ENCODE measurements at regions not wholly inside any gene's neighbourhood (a gene's known extent, or its start where the extent isn't known, plus 50 kb on each side); places are given as distances from the start of the nearest gene placed in this dataset.

DNA sequence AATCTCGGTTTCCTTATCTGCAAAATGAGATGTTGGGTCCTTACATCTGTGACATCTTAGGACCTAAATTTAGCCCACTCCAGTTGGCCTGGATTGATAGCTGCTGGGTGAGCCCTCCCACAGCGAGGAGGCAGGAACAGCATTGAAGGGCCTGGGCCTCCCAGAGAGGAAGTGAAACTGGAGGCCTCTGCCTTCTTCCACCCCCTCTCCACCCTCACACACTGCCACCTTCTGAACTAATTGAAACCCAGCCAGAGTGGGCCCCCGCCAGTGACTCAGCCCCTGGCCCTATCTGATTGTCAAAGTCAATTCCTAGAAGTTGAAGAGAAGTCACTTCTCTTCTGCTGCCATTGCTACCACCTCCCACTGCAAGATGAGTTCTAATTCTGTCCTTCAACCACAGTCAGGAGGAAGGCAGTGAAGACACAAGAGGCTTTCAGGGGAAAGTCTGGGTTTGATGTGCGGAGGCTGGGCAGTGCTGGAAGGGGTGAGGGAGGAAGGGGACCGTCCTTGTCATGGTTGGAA is 55.2 kb upstream of the NEK6 start:
- TF ChIP-seq, protein P1, sequence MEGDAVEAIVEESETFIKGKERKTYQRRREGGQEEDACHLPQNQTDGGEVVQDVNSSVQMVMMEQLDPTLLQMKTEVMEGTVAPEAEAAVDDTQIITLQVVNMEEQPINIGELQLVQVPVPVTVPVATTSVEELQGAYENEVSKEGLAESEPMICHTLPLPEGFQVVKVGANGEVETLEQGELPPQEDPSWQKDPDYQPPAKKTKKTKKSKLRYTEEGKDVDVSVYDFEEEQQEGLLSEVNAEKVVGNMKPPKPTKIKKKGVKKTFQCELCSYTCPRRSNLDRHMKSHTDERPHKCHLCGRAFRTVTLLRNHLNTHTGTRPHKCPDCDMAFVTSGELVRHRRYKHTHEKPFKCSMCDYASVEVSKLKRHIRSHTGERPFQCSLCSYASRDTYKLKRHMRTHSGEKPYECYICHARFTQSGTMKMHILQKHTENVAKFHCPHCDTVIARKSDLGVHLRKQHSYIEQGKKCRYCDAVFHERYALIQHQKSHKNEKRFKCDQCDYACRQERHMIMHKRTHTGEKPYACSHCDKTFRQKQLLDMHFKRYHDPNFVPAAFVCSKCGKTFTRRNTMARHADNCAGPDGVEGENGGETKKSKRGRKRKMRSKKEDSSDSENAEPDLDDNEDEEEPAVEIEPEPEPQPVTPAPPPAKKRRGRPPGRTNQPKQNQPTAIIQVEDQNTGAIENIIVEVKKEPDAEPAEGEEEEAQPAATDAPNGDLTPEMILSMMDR (IDR thresholded peaks at IDR 0.05) = no peak
- TF ChIP-seq TAF1 (IDR thresholded peaks at IDR 0.05; ENCODE audit: borderline replicate concordance, low read depth, low read length) (no peak), GABPA (IDR thresholded peaks at IDR 0.05; ENCODE audit: low read depth) (no peak), MEF2A (IDR thresholded peaks at IDR 0.05; ENCODE audit: borderline replicate concordance, low read depth) (no peak), POLR2AphosphoS5 (IDR thresholded peaks at IDR 0.05; ENCODE audit: low read depth, low read length) (no peak), MXI1 (IDR thresholded peaks at IDR 0.05; ENCODE audit: low read depth, low read length) (no peak), EP300 (IDR thresholded peaks at IDR 0.05; ENCODE audit: borderline replicate concordance in 1 of 2, low read depth in 1 of 2, low read length in 1 of 2) (no peak), FOXJ3 (CRISPR knock-in tag; IDR thresholded peaks at IDR 0.05) (no peak), YY1 (IDR thresholded peaks at IDR 0.05; ENCODE audit: low read depth) (no peak)
- TF ChIP-seq, protein P2, sequence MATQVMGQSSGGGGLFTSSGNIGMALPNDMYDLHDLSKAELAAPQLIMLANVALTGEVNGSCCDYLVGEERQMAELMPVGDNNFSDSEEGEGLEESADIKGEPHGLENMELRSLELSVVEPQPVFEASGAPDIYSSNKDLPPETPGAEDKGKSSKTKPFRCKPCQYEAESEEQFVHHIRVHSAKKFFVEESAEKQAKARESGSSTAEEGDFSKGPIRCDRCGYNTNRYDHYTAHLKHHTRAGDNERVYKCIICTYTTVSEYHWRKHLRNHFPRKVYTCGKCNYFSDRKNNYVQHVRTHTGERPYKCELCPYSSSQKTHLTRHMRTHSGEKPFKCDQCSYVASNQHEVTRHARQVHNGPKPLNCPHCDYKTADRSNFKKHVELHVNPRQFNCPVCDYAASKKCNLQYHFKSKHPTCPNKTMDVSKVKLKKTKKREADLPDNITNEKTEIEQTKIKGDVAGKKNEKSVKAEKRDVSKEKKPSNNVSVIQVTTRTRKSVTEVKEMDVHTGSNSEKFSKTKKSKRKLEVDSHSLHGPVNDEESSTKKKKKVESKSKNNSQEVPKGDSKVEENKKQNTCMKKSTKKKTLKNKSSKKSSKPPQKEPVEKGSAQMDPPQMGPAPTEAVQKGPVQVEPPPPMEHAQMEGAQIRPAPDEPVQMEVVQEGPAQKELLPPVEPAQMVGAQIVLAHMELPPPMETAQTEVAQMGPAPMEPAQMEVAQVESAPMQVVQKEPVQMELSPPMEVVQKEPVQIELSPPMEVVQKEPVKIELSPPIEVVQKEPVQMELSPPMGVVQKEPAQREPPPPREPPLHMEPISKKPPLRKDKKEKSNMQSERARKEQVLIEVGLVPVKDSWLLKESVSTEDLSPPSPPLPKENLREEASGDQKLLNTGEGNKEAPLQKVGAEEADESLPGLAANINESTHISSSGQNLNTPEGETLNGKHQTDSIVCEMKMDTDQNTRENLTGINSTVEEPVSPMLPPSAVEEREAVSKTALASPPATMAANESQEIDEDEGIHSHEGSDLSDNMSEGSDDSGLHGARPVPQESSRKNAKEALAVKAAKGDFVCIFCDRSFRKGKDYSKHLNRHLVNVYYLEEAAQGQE (IDR thresholded peaks at IDR 0.05; ENCODE audit: low read depth, low read length) = no peak
- TF ChIP-seq, protein P3, sequence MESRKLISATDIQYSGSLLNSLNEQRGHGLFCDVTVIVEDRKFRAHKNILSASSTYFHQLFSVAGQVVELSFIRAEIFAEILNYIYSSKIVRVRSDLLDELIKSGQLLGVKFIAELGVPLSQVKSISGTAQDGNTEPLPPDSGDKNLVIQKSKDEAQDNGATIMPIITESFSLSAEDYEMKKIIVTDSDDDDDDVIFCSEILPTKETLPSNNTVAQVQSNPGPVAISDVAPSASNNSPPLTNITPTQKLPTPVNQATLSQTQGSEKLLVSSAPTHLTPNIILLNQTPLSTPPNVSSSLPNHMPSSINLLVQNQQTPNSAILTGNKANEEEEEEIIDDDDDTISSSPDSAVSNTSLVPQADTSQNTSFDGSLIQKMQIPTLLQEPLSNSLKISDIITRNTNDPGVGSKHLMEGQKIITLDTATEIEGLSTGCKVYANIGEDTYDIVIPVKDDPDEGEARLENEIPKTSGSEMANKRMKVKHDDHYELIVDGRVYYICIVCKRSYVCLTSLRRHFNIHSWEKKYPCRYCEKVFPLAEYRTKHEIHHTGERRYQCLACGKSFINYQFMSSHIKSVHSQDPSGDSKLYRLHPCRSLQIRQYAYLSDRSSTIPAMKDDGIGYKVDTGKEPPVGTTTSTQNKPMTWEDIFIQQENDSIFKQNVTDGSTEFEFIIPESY (IDR thresholded peaks at IDR 0.05; ENCODE audit: borderline replicate concordance, low read depth) = no peak
- TF ChIP-seq, protein P4, sequence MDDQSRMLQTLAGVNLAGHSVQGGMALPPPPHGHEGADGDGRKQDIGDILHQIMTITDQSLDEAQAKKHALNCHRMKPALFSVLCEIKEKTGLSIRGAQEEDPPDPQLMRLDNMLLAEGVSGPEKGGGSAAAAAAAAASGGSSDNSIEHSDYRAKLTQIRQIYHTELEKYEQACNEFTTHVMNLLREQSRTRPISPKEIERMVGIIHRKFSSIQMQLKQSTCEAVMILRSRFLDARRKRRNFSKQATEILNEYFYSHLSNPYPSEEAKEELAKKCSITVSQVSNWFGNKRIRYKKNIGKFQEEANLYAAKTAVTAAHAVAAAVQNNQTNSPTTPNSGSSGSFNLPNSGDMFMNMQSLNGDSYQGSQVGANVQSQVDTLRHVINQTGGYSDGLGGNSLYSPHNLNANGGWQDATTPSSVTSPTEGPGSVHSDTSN (IDR thresholded peaks at IDR 0.05) = no peak
